ENCODE measurements at regions not wholly inside any gene's neighbourhood (a gene's known extent, or its start where the extent isn't known, plus 50 kb on each side); places are given as distances from the start of the nearest gene placed in this dataset.

DNA sequence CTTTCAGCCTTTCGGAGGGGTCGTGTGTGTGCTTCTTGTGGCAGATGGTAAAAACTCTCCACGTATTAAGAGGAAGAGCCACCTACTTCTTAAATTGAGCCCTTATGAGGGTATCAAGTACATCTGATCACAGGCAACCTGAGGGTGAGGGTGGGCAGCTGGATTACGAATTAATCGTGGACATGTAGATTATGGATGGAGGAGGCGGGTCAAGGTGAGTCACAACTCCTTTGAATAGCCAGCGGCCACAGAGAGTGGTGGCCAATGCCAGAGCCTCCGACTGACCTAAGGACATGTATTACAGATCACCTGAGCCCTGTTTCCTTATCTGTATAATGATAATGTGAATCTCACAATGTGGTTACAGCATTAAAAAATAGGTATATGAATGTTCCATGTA lies 1083.9 kb downstream of the SORCS3 start:
- TF ChIP-seq, protein P1, sequence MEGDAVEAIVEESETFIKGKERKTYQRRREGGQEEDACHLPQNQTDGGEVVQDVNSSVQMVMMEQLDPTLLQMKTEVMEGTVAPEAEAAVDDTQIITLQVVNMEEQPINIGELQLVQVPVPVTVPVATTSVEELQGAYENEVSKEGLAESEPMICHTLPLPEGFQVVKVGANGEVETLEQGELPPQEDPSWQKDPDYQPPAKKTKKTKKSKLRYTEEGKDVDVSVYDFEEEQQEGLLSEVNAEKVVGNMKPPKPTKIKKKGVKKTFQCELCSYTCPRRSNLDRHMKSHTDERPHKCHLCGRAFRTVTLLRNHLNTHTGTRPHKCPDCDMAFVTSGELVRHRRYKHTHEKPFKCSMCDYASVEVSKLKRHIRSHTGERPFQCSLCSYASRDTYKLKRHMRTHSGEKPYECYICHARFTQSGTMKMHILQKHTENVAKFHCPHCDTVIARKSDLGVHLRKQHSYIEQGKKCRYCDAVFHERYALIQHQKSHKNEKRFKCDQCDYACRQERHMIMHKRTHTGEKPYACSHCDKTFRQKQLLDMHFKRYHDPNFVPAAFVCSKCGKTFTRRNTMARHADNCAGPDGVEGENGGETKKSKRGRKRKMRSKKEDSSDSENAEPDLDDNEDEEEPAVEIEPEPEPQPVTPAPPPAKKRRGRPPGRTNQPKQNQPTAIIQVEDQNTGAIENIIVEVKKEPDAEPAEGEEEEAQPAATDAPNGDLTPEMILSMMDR (IDR thresholded peaks at IDR 0.05): no peak
- ATAC-seq: no peak
- Histone ChIP-seq H3K4me1 (no peaks in the 10 kb centered on the region), H3K36me3 (ENCODE audit: insufficient read depth in 1 of 2, low read depth in 1 of 2) (no peaks in the 10 kb centered on the region), H3K27ac (no peak overlapping the region), H3K4me3 (no peak overlapping the region), H3K9me3 (no peaks in the 10 kb centered on the region), H3K27me3 (ENCODE audit: insufficient read depth in 3 of 3, low read length in 2 of 3) (no peaks in the 10 kb centered on the region)
- 62 to 67% (median 65%) methylated on average over 8 of the region's 8 CpGs for WGBS, 3 donors
- DNase-seq: no peak
- intact Hi-C loops (cut with DNase I): no loop called here

DNA sequence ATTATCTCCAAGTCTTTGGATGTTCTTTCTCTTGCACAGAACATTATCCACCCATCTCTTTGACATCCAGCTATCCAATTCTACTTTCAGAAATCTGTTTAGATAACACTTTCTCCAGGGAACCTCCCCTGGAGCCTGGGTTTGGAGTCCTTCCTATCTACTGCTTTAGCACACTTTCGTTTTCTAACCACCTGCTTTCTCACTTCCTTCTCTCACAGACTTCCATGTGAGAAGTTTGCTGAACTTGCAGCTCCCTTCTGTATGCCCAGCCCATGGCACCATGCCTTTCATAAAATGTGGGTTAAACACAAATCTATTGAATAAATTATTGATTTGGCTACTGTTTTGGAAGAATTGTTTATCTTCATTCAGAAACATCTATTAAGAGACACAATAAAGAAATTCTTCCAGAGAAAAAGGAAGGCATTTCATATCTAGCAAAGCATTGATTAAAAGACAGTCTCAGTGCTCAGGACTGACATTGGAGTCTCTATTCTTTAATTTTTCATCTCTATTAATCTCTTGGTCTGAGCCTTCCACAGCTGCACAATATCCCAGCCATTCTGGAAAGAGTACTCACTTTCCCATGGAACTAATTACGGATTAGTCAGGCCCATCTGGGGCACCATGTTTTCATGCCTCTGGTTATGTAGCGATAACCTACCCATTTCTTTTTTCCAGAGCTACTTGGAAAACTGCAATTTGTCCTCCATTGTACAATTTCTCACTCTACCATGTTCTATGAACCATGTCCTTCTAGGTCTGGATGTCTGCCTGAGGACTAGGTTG lies 1077.3 kb downstream of the SORCS3 start:
- Histone ChIP-seq H3K27ac (no peak overlapping the region), H3K9me3 (no peaks in the 10 kb centered on the region), H3K4me1 (no peaks in the 10 kb centered on the region), H3K27me3 (ENCODE audit: insufficient read depth in 3 of 3, low read length in 2 of 3) (no peaks in the 10 kb centered on the region), H3K4me3 (no peak overlapping the region), H3K36me3 (ENCODE audit: insufficient read depth in 1 of 2, low read depth in 1 of 2) (no peaks in the 10 kb centered on the region)
- ATAC-seq: no peak
- no peak for DNase-seq
- TF ChIP-seq, protein P1 (IDR thresholded peaks at IDR 0.05): no peak
- intact Hi-C loops (cut with DNase I): no loop called here
- WGBS, 3 donors: 47 to 63% (median 54%) methylated on average over 3 of the region's 3 CpGs

DNA sequence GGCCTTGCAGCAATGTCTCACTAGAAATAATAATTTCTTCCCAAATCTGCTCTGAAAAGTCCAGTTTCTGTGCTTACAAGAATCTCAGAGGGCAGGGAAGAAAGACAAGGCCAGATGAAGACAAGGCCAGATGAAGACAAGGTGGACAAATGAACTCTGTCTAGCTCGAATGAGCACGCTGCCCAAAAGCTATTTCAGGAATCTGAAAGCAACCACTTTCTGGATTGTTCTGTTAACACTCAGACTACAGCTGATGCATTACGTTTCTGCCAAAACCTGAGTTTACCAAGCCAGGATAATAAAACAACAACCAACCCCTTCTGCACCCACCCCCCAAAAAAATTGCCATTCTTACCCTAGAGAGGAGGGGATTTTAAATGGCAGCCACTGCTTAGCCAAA lies 1073.6 kb downstream of the SORCS3 start:
- Histone ChIP-seq H3K27me3 (ENCODE audit: insufficient read depth in 3 of 3, low read length in 2 of 3) (no peaks in the 10 kb centered on the region), H3K27ac (no peak overlapping the region), H3K36me3 (ENCODE audit: insufficient read depth in 1 of 2, low read depth in 1 of 2) (no peaks in the 10 kb centered on the region), H3K9me3 (no peaks in the 10 kb centered on the region), H3K4me1 (no peaks in the 10 kb centered on the region), H3K4me3 (no peak overlapping the region)
- ATAC-seq: no peak
- TF ChIP-seq, protein P1 (IDR thresholded peaks at IDR 0.05): no peak
- intact Hi-C loops (cut with DNase I): no loop called here
- no peak for DNase-seq
- 56 to 71% (median 65%) methylated on average over 3 of the region's 3 CpGs for WGBS, 3 donors

DNA sequence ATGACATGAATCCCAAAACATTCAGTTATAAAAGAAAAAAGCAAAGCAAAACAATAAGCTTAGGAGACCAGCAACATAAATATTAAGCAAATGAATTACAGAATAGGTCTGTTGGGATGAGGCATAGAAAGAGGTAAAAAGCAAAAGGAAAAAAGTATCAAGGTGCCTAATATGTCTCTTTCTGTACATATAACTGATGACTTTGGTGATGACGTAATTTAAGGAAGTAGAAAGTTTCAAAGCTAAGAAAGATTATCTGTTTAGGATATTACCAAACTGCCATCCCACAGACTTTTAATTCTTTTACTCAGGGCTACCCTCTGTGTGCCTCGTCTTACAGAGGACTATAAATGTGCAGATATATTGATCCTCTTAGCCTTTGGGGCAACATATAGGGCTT lies 1066.5 kb downstream of the SORCS3 start:
- H3K27me3 ChIP-seq (ENCODE audit: insufficient read depth in 3 of 3, low read length in 2 of 3): no peaks in the 10 kb centered on the region
- intact Hi-C loops (cut with DNase I): no loop called here
- no peaks in the 10 kb centered on the region for H3K36me3 ChIP-seq (ENCODE audit: insufficient read depth in 1 of 2, low read depth in 1 of 2)
- ATAC-seq (no peak), DNase-seq (no peak)
- no peak overlapping the region for H3K27ac ChIP-seq
- H3K4me1 ChIP-seq: no peaks in the 10 kb centered on the region
- TF ChIP-seq, protein P1 (IDR thresholded peaks at IDR 0.05): no peak
- H3K4me3 ChIP-seq: no peak overlapping the region
- H3K9me3 ChIP-seq: no peaks in the 10 kb centered on the region
- 71 to 75% (median 71%) methylated on average over 2 of the region's 2 CpGs for WGBS, 3 donors

All from psoas muscle (tissue), 7 donors.